SKM-1 (cell line): ENCODE measurements at regions not wholly inside any gene's neighbourhood (a gene's known extent, or its start where the extent isn't known, plus 50 kb on each side); places are given as distances from the start of the nearest gene placed in this dataset.
"Not testable (repeated sequence)": the region's sequence is repeated elsewhere in the genome, so short reads cannot be mapped to it uniquely, and the experiment has no call there.

Experiments
- DNase-seq: peaks from one replicate; lab custom pipeline; 2025; ENCODE audit not compliant: unreplicated experiment; lab: John Stamatoyannopoulos, UW

GRCh38 chr12:31822761-31823160, 93.9 kb upstream of the AMN1 start:
- DNase-seq = no peak

- no peak for DNase-seq
Observed at GRCh38 chr12:31821484-31821883, 92.7 kb upstream of the AMN1 start.

- no peak for DNase-seq
Observed at GRCh38 chr12:31820832-31821231, 92.0 kb upstream of the AMN1 start.

GRCh38 chr12:31819427-31819826, 90.6 kb upstream of the AMN1 start:
- no peak for DNase-seq

- DNase-seq = no peak
Observed at GRCh38 chr12:31818623-31819268, 89.9 kb upstream of the AMN1 start.

- no peak for DNase-seq
Observed at GRCh38 chr12:31817120-31817519, 88.3 kb upstream of the AMN1 start.

- no peak for DNase-seq
Observed at GRCh38 chr12:31815096-31815495, 86.3 kb upstream of the AMN1 start.

- no peak for DNase-seq
Observed at GRCh38 chr12:31813305-31813704, 84.5 kb upstream of the AMN1 start.

- no peak for DNase-seq
Observed at GRCh38 chr12:31807773-31808097, 78.9 kb upstream of the AMN1 start.

GRCh38 chr12:31807081-31807772, 78.4 kb upstream of the AMN1 start:
- not testable (repeated sequence) for DNase-seq

- DNase-seq = not testable (repeated sequence)
Observed at GRCh38 chr12:31805681-31806080, 76.9 kb upstream of the AMN1 start.

GRCh38 chr12:31804707-31805106, 75.9 kb upstream of the AMN1 start:
- not testable (repeated sequence) for DNase-seq

GRCh38 chr12:31804185-31804504, 75.3 kb upstream of the AMN1 start:
- no peak for DNase-seq

GRCh38 chr12:31803306-31804184, 74.7 kb upstream of the AMN1 start:
- DNase-seq = no peak

- no peak for DNase-seq
Observed at GRCh38 chr12:31801872-31802271, 73.1 kb upstream of the AMN1 start.

GRCh38 chr12:31797230-31797872, 68.5 kb upstream of the AMN1 start:
- DNase-seq = no peak

GRCh38 chr12:31796270-31796951, 67.6 kb upstream of the AMN1 start:
- no peak for DNase-seq

GRCh38 chr12:31794745-31795144, 65.9 kb upstream of the AMN1 start:
- DNase-seq = no peak

GRCh38 chr12:31791265-31791664, 62.4 kb upstream of the AMN1 start:
- DNase-seq = not testable (repeated sequence)

- no peak for DNase-seq
Observed at GRCh38 chr12:31790759-31791158, 61.9 kb upstream of the AMN1 start.

- DNase-seq = no peak
Observed at GRCh38 chr12:31785318-31785717, 56.5 kb upstream of the AMN1 start.
